MM.1S (cell line): ENCODE measurements at regions not wholly inside any gene's neighbourhood (a gene's known extent, or its start where the extent isn't known, plus 50 kb on each side); places are given as distances from the start of the nearest gene placed in this dataset.

Experiments
- CTCF ChIP-seq: fragments of 300-600 bp; sonication (generic); IDR thresholded peaks from 2 replicates; pipeline ENCODE4 v1.5.1; 2016; ENCODE audit warnings: antibody characterized with exemption, low read length, mixed read lengths
- EZH2 ChIP-seq: fragments of 300-600 bp; sonication (generic); optimal IDR thresholded peaks from 2 replicates; pipeline ENCODE3; 2017; ENCODE audit warnings: low read depth, mild to moderate bottlenecking, antibody characterized with exemption, low read length, mixed read lengths

DNA sequence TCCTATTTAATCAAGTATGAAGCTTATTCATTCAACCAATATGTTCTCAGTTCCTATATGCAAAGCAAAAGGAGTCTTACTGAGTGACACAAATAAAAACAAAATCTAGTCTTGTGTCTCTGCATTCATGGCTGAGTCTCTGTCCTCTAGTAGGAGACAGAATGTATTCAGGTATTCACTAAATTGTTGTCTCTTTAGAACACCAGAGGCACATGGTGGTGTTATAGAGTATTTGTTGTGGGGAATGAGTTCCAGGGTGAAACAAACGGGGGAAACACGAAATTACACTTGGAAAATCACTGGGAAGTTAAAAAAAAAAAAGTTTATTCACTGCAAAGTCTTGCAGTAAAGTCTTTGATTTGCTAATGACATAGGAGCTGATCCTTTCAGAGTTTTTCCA is 131.7 kb upstream of the FSHR start:
- TF ChIP-seq CTCF: no peak
- TF ChIP-seq EZH2: no peak
